ENCODE measurements at regions not wholly inside any gene's neighbourhood (a gene's known extent, or its start where the extent isn't known, plus 50 kb on each side); places are given as distances from the start of the nearest gene placed in this dataset.

DNA sequence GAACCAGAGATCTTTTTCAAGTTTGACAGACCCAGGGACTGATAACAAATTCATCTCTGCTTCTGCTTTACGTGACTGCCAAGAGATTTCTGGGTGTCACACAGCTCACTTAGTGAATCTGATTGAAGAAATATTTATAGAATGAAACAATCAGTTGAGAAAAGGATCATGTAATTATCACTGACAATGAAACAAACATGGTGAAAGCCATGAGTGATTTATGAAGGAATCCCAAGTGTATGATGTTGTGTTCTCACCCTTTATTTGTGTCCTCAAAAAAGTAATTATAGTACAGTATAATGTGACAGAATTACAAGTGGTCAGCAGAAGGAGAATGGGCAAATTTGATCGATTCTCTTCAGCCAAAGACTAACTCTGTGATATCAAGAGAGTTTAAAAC lies 177.3 kb downstream of the BMP4 start:
- Histone ChIP-seq H3K9me3 (ENCODE audit: insufficient read depth, low read length) (no peaks in the 10 kb centered on the region), H3K36me3 (ENCODE audit: low read length) (no peaks in the 10 kb centered on the region), H3K9me2 (replicated peaks; ENCODE audit: insufficient read depth, low read length) (no peaks in the 10 kb centered on the region), H3K27ac (ENCODE audit: low read depth, low read length) (no peak overlapping the region), H3F3A (ENCODE audit: insufficient read depth) (no peaks in the 10 kb centered on the region), H2AFZ (ENCODE audit: low read depth, low read length, severe bottlenecking) (no peak overlapping the region), H4K20me1 (ENCODE audit: low read depth, low read length) (no peaks in the 10 kb centered on the region), H3K4me3 (ENCODE audit: insufficient read depth, low read length, poor library complexity, severe bottlenecking) (no peak overlapping the region), H3K79me2 (ENCODE audit: insufficient read depth, low read length) (no peaks in the 10 kb centered on the region), H3K4me2 (ENCODE audit: low read depth, low read length, poor library complexity, severe bottlenecking) (no peak overlapping the region), H3K9ac (ENCODE audit: low read length) (no peak overlapping the region), H3K27me3 (ENCODE audit: low read length) (no peaks in the 10 kb centered on the region)
- TF ChIP-seq EZH2phosphoT487 (conservative IDR thresholded peaks at IDR 0.05; ENCODE audit: low read length): no peak
- TF ChIP-seq, protein P1, sequence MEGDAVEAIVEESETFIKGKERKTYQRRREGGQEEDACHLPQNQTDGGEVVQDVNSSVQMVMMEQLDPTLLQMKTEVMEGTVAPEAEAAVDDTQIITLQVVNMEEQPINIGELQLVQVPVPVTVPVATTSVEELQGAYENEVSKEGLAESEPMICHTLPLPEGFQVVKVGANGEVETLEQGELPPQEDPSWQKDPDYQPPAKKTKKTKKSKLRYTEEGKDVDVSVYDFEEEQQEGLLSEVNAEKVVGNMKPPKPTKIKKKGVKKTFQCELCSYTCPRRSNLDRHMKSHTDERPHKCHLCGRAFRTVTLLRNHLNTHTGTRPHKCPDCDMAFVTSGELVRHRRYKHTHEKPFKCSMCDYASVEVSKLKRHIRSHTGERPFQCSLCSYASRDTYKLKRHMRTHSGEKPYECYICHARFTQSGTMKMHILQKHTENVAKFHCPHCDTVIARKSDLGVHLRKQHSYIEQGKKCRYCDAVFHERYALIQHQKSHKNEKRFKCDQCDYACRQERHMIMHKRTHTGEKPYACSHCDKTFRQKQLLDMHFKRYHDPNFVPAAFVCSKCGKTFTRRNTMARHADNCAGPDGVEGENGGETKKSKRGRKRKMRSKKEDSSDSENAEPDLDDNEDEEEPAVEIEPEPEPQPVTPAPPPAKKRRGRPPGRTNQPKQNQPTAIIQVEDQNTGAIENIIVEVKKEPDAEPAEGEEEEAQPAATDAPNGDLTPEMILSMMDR (IDR thresholded peaks at IDR 0.05; ENCODE audit: insufficient read depth, low read length, poor library complexity, severe bottlenecking): no peak

DNA sequence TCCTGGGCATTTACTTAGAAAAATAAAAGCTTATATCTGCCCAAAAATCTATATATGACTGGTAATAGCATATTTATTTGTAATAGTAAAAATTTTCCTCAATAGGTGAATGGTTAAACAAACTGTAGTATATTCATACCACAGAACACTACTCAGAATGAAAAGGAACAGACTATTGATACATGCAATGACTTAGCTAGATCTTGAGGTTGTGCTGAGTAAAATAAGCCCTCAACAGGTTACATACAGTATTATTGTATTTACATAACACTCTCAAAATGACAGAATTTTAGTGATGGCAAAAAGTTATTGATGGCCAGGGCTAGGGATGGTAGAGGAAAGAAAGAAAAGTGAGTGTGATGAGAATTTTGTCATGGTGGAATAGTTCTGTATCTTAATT lies 178.4 kb downstream of the BMP4 start:
- no peaks in the 10 kb centered on the region for H3K36me3 ChIP-seq (ENCODE audit: low read length)
- H3K79me2 ChIP-seq (ENCODE audit: insufficient read depth, low read length): no peaks in the 10 kb centered on the region
- no peak overlapping the region for H3K27ac ChIP-seq (ENCODE audit: low read depth, low read length)
- H3K4me2 ChIP-seq (ENCODE audit: low read depth, low read length, poor library complexity, severe bottlenecking): no peak overlapping the region
- no peak overlapping the region for H3K9ac ChIP-seq (ENCODE audit: low read length)
- no peaks in the 10 kb centered on the region for H3K27me3 ChIP-seq (ENCODE audit: low read length)
- H2AFZ ChIP-seq (ENCODE audit: low read depth, low read length, severe bottlenecking): no peak overlapping the region
- no peaks in the 10 kb centered on the region for H4K20me1 ChIP-seq (ENCODE audit: low read depth, low read length)
- no peaks in the 10 kb centered on the region for H3F3A ChIP-seq (ENCODE audit: insufficient read depth)
- H3K9me2 ChIP-seq (replicated peaks; ENCODE audit: insufficient read depth, low read length): no peaks in the 10 kb centered on the region
- no peak overlapping the region for H3K4me3 ChIP-seq (ENCODE audit: insufficient read depth, low read length, poor library complexity, severe bottlenecking)
- no peaks in the 10 kb centered on the region for H3K9me3 ChIP-seq (ENCODE audit: insufficient read depth, low read length)
- TF ChIP-seq EZH2phosphoT487 (conservative IDR thresholded peaks at IDR 0.05; ENCODE audit: low read length): no peak

GRCh38 chr14:53772936-53773335 lies 183.7 kb downstream of the BMP4 start:
- Histone ChIP-seq H3K79me2 (ENCODE audit: insufficient read depth, low read length) (no peaks in the 10 kb centered on the region), H3K27ac (ENCODE audit: low read depth, low read length) (no peak overlapping the region), H3K27me3 (ENCODE audit: low read length) (no peaks in the 10 kb centered on the region), H3F3A (ENCODE audit: insufficient read depth) (no peaks in the 10 kb centered on the region), H3K36me3 (ENCODE audit: low read length) (no peaks in the 10 kb centered on the region), H3K9me3 (ENCODE audit: insufficient read depth, low read length) (no peaks in the 10 kb centered on the region), H4K20me1 (ENCODE audit: low read depth, low read length) (no peaks in the 10 kb centered on the region), H3K4me2 (ENCODE audit: low read depth, low read length, poor library complexity, severe bottlenecking) (no peak overlapping the region), H2AFZ (ENCODE audit: low read depth, low read length, severe bottlenecking) (no peak overlapping the region), H3K9me2 (replicated peaks; ENCODE audit: insufficient read depth, low read length) (no peaks in the 10 kb centered on the region), H3K4me3 (ENCODE audit: insufficient read depth, low read length, poor library complexity, severe bottlenecking) (no peak overlapping the region), H3K9ac (ENCODE audit: low read length) (no peak overlapping the region)
- TF ChIP-seq, protein P1 (IDR thresholded peaks at IDR 0.05; ENCODE audit: insufficient read depth, low read length, poor library complexity, severe bottlenecking): no peak
- TF ChIP-seq EZH2phosphoT487 (conservative IDR thresholded peaks at IDR 0.05; ENCODE audit: low read length): no peak

DNA sequence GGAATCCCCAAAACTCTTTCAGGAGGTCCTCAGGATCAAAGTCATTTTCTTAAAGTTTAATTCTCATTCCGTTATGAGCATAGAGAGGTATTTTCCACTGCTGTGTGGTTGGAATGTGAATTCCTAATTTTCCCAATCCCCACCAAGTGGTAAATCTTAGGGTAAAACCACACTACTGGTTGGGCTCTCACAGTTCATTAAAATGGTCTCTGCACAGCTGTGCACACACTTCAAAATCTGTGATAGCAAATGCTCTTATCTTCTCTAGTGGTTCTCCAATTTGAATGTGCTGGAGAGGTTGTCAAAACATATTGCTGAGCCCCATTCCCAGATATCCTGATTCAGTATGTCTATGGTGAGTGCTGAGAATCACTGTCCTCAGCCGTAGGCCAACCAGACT lies 189.1 kb downstream of the BMP4 start:
- Histone ChIP-seq H3K79me2 (ENCODE audit: insufficient read depth, low read length) (no peaks in the 10 kb centered on the region), H3K9ac (ENCODE audit: low read length) (no peak overlapping the region), H3K9me2 (replicated peaks; ENCODE audit: insufficient read depth, low read length) (no peaks in the 10 kb centered on the region), H3K36me3 (ENCODE audit: low read length) (no peaks in the 10 kb centered on the region), H3K9me3 (ENCODE audit: insufficient read depth, low read length) (no peaks in the 10 kb centered on the region), H3K4me3 (ENCODE audit: insufficient read depth, low read length, poor library complexity, severe bottlenecking) (no peak overlapping the region), H2AFZ (ENCODE audit: low read depth, low read length, severe bottlenecking) (no peak overlapping the region), H3K27me3 (ENCODE audit: low read length) (no peaks in the 10 kb centered on the region), H3F3A (ENCODE audit: insufficient read depth) (no peaks in the 10 kb centered on the region), H3K4me2 (ENCODE audit: low read depth, low read length, poor library complexity, severe bottlenecking) (no peak overlapping the region), H3K27ac (ENCODE audit: low read depth, low read length) (no peak overlapping the region), H4K20me1 (ENCODE audit: low read depth, low read length) (no peaks in the 10 kb centered on the region)
- TF ChIP-seq, protein P1 (IDR thresholded peaks at IDR 0.05; ENCODE audit: insufficient read depth, low read length, poor library complexity, severe bottlenecking): no peak
- no peak for TF ChIP-seq EZH2phosphoT487 (conservative IDR thresholded peaks at IDR 0.05; ENCODE audit: low read length)

Data from SU-DHL-6 (cell line).